ENCODE measurements at regions not wholly inside any gene's neighbourhood (a gene's known extent, or its start where the extent isn't known, plus 50 kb on each side); places are given as distances from the start of the nearest gene placed in this dataset.
"Not testable (repeated sequence)": the region's sequence is repeated elsewhere in the genome, so short reads cannot be mapped to it uniquely, and the experiment has no call there.

GRCh38 chr11:90422787-90423186, 199.9 kb upstream of the CHORDC1 start:
- DNase-seq (ENCODE audit: low read depth): not testable (repeated sequence)

DNA sequence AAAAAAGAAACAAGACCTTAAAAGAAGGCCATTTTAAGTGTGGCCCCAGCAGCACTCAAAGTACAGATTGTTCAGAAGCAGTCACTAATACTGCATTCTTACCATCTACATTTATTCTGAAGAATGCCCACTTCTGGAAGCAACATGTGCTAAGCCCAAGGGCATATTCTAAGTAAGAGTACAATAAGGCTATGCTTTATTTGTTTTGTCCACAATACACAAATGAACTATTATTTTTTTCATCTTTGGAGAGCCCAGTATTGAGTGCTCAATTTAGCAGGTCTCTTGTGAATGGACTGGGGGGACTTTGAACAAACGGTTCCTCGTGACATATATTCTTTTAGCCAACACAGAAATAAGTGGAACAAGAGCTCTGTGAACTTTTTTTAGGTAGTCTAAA, 191.4 kb upstream of the CHORDC1 start:
- no peak for DNase-seq (ENCODE audit: low read depth)

DNA sequence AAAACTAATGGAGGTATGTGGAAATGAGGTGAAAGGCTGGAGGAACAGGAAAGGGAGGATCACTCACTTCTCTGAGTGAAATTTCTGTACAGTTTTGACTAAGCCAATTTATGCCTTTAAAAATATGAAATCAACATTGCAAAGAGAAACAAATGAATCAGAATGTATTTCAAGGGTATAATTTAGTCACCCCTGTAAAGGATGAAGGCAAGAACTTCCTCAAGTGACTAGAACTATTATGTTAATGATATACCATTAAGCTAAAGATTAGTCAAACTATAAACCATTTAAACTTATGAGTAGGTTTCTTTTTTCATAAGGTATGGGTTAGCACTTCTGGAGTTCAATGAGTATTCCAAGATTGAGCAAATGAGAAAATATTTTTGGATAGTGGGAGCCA, 184.5 kb upstream of the CHORDC1 start:
- no peak for DNase-seq (ENCODE audit: low read depth)

DNA sequence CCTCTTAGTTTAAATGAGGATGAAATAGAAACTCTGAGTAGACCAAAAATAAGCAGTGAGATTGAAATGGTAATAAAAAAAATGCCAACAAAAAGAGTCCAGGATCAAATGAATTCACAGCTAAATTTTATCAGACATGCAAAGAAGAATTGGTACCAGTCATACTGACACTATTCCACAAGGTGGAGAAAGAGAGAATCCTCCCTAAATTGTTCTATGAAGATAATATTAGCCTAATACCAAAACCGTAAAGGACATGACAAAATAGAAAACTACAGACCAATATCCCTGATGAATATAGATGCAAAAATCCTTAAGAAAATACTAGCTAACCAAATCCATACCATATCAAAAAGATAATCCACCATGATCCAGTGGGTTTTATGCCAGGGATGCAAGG, 169.8 kb upstream of the CHORDC1 start:
- DNase-seq (ENCODE audit: low read depth): no peak

- no peak for DNase-seq (ENCODE audit: low read depth)
These were observed 168.9 kb upstream of the CHORDC1 start for GRCh38 chr11:90391756-90392155.

GRCh38 chr11:90380206-90380605, 157.4 kb upstream of the CHORDC1 start:
- DNase-seq (ENCODE audit: low read depth): no peak

DNA sequence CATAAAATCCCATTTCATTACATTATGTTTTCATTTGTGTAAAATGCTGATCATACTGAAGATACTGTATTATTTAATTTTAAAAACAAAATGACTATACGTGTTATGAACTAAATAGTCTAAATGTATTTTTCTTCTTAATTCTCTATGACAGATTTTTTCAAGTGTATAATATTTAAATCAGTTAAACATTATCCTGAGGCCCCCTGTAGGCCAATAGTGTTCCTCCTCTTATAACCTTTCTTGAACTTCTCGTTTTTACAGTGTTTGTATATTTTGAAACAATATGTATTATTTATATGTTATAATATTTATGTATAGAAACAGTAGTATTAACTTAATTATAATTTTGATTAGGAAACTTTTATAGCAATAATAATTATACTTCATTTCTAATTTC, 151.1 kb upstream of the CHORDC1 start:
- no peak for DNase-seq (ENCODE audit: low read depth)

DNA sequence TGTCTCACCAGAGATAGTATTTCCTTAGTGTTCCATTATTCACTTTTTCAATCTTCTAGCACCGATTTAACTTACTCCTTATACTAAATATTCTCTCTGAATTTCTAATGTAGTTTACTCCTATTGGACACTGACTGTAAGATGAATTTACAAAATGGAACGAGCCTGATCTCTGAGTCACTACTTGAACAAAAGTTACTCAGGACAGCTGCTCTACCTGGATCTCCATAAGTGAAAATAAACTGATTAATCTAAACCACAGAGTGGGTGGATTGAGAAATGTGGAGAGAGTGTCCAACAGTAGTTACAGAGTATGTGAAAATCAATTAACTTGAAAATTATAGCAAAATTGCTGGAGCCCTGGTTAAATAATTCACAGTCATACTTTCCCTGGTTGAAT, 141.7 kb upstream of the CHORDC1 start:
- no peak for DNase-seq (ENCODE audit: low read depth)

DNA sequence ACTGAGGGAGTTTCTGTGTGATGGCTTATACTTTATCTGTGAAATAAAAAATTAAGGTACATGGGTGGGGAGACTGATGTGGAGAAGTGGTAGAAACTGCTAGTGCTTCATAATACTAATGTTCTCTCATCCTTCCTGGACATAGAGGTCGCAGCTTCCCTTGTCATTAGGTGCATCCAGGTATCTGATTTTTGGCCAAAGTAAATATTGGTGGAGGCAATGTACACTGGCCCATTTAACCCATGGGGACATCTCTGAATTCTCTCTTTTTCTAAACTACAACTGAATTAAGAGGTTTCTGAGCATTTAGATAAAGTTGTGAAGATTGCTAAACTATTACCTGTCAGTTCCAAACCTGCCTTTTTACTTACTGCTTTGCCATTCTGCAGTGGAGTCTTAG, 140.9 kb upstream of the CHORDC1 start:
- no peak for DNase-seq (ENCODE audit: low read depth)

DNA sequence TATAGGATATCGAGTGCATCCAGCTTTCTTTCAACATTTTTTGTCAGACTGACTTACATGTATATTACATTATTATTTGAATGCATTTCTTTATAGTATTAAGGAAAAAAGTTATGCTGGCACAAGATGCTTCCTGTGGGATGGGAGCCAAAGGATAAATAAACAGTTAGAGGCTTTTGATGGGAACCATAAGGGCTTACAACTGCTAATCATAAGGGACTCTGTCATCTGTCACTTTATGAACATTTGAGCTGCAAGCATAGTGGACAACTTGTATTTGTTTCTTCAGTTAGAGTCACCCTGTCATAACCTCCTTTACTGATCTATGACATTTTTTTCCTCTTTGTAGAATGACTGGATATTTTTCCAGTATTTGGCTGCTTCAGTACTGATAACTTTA, 132.4 kb upstream of the CHORDC1 start:
- no peak for DNase-seq (ENCODE audit: low read depth)

- DNase-seq (ENCODE audit: low read depth): no peak
These were observed 126.9 kb upstream of the CHORDC1 start for GRCh38 chr11:90349731-90350130.

GRCh38 chr11:90344546-90344945, 121.7 kb upstream of the CHORDC1 start:
- DNase-seq (ENCODE audit: low read depth): no peak

DNA sequence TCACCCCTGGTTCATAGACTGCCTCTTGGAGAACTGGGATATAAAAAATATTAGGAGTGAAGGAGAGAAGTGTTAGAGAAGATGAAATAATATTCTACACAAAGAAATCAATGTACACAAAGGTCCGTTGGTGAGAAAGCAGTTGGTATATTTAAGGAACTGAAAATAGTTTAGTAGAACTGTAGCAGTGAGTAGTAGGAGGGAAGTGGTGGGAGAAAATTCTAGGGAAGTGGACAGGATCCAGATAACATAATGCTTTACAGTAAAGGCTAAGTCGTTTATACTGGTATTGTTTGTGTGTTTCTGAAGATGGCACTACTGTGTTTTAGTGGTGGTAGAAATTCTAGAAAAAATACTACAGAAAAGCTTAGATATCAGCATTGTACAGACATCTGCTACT, 120.8 kb upstream of the CHORDC1 start:
- DNase-seq (ENCODE audit: low read depth): no peak

- no peak for DNase-seq (ENCODE audit: low read depth)
These were observed 119.1 kb upstream of the CHORDC1 start for GRCh38 chr11:90341986-90342385.

DNA sequence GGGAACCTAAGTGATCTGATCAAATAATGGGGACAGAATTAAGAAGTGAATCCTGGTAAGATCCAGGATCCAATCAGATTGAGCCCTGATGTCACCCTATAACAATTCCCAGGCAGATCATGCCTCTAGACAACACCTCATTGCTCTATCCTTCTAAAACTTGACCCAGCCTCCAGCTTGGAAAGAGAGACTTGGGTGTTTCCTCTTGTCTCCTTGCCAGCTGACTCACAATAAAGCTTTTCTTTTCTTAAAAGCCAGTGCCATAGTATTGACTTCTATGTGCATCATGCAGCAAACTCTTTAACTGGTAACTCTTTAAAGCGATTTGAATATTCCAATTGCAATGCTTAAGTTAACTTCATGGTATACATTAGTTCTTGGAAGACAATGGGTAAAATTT, 109.6 kb upstream of the CHORDC1 start:
- no peak for DNase-seq (ENCODE audit: low read depth)

DNA sequence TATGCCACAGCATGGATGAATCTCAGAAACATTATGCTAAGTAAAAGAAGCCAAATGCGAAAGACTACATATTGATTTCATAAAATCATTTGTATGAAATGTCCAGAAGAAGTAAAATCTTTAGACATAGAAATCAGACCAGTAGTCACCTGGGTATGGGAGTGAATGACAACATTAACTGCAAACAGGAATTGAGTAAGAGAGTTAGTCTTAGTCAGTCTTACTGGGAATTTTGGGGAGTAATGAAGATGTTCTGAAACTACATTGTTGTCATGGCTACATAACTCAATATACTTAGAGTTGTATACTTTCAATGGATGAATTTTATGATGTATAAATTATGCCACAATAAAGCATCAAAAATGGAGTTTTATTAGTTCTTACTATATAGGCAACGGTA, 107.8 kb upstream of the CHORDC1 start:
- DNase-seq (ENCODE audit: low read depth): no peak

GRCh38 chr11:90329043-90329442, 106.2 kb upstream of the CHORDC1 start:
- DNase-seq (ENCODE audit: low read depth): no peak

GRCh38 chr11:90326647-90327046, 103.8 kb upstream of the CHORDC1 start:
- DNase-seq (ENCODE audit: low read depth): no peak

- no peak for DNase-seq (ENCODE audit: low read depth)
These were observed 100.4 kb upstream of the CHORDC1 start for GRCh38 chr11:90323289-90323688.

GRCh38 chr11:90321018-90321417, 98.2 kb upstream of the CHORDC1 start:
- no peak for DNase-seq (ENCODE audit: low read depth)

- no peak for DNase-seq (ENCODE audit: low read depth)
These were observed 95.8 kb upstream of the CHORDC1 start for GRCh38 chr11:90318651-90319050.

GRCh38 chr11:90310210-90310609, 87.4 kb upstream of the CHORDC1 start:
- DNase-seq (ENCODE audit: low read depth): no peak

- DNase-seq (ENCODE audit: low read depth): no peak
These were observed 86.8 kb upstream of the CHORDC1 start for GRCh38 chr11:90309693-90310092.

GRCh38 chr11:90294526-90294925, 71.7 kb upstream of the CHORDC1 start:
- DNase-seq (ENCODE audit: low read depth): no peak

GRCh38 chr11:90294091-90294490, 71.2 kb upstream of the CHORDC1 start:
- no peak for DNase-seq (ENCODE audit: low read depth)
